SK-N-SH (cell line): ENCODE measurements at regions not wholly inside any gene's neighbourhood (a gene's known extent, or its start where the extent isn't known, plus 50 kb on each side); places are given as distances from the start of the nearest gene placed in this dataset.

Source experiments
- CTCF ChIA-PET: fragments of 300-600, 350-600 bp; formaldehyde crosslinking; extraction: SDS; loops from one replicate; lab custom pipeline; 2021; lab: Yijun Ruan, JAX
- POLR2A ChIA-PET: fragments of 350-600 bp; sonication (Branson Sonifier 250); formaldehyde crosslinking; extraction: SDS; loops from one replicate; lab custom pipeline; 2020; ENCODE audit warnings: antibody characterized with exemption, inconsistent platforms; lab: Yijun Ruan, JAX
- DNase-seq: peaks from one replicate; pipeline ENCODE4 v3.0.0; 2012
- H2AFZ ChIP-seq: fragments of 200-600 bp; sonication (generic); 2 replicates; pipeline ENCODE4 v1.8.1; 2016; ENCODE audit warnings: antibody characterized with exemption, mild to moderate bottlenecking, low read depth
- H3F3A ChIP-seq: fragments of 200-600 bp; sonication (generic); replicated peaks from 2 replicates; pipeline ENCODE3; 2016; ENCODE audit warnings: antibody characterized with exemption, mild to moderate bottlenecking; ENCODE audit not compliant: insufficient read depth
- H3K27ac ChIP-seq, 2 experiments: fragments of 200-500 bp in 1 of 2; fragments of 200-600 bp in 1 of 2; sonication (Bioruptor generic) in 1 of 2; sonication (generic), shearing (Covaris generic) in 1 of 2; 2 replicates each; pipeline versions ENCODE4 v1.5.1 to v1.6.1; 2014 to 2016; ENCODE audit warnings: low read depth in 2 of 2, inconsistent platforms in 1 of 2, low read length in 1 of 2, mild to moderate bottlenecking in 1 of 2, mixed read lengths in 1 of 2
- H3K27me3 ChIP-seq: fragments of 200-600 bp; sonication (generic), shearing (Covaris generic); 2 replicates; pipeline ENCODE4 v1.6.1; 2016; ENCODE audit warnings: mixed run types; ENCODE audit not compliant: insufficient read depth
- H3K36me3 ChIP-seq, 2 experiments: fragments of 200-500 bp in 1 of 2; fragments of 200-600 bp in 1 of 2; sonication (Bioruptor generic) in 1 of 2; sonication (generic) in 1 of 2; replicated peaks in 1 of 2; 2 replicates each; pipeline versions ENCODE3 to v1.5.1; 2014 to 2016; ENCODE audit warnings: low read length in 1 of 2, mild to moderate bottlenecking in 1 of 2; ENCODE audit not compliant: insufficient read depth in 2 of 2, control insufficient read depth in 1 of 2
- H3K4me1 ChIP-seq, 2 experiments: fragments of 200-500 bp in 1 of 2; fragments of 200-600 bp in 1 of 2; sonication (Bioruptor generic) in 1 of 2; sonication (generic), shearing (Covaris generic) in 1 of 2; 2 replicates each; pipeline versions ENCODE4 v1.5.1 to v1.6.1; 2014 to 2016; ENCODE audit warnings: low read depth in 1 of 2, low read length in 1 of 2, mixed run types in 1 of 2; ENCODE audit not compliant: insufficient read depth in 2 of 2, control insufficient read depth in 1 of 2
- H3K4me2 ChIP-seq: fragments of 200-600 bp; sonication (generic), shearing (Covaris generic); 2 replicates; pipeline ENCODE4 v1.6.1; 2017; ENCODE audit warnings: mixed run types
- H3K4me3 ChIP-seq, 2 experiments: fragments of 200-500 bp in 1 of 2; fragments of 200-600 bp in 1 of 2; sonication (Bioruptor generic) in 1 of 2; sonication (generic), shearing (Covaris generic) in 1 of 2; 2 replicates each; pipeline versions ENCODE4 v1.5.1 to v1.8.1; 2014 to 2016; ENCODE audit warnings: low read depth in 2 of 2, inconsistent platforms in 1 of 2, low read length in 1 of 2, mild to moderate bottlenecking in 1 of 2, mixed read lengths in 1 of 2, moderate library complexity in 1 of 2
- H3K79me2 ChIP-seq: fragments of 200-600 bp; sonication (generic); 2 replicates; pipeline ENCODE4 v1.8.1; 2017; ENCODE audit warnings: mild to moderate bottlenecking; ENCODE audit not compliant: insufficient read depth
- H3K9ac ChIP-seq: fragments of 200-600 bp; sonication (generic); 2 replicates; pipeline ENCODE4 v1.6.1; 2017; ENCODE audit warnings: mixed run types
- H3K9me2 ChIP-seq: fragments of 200-600 bp; sonication (generic); 2 replicates; pipeline ENCODE4 v1.6.1; 2017; ENCODE audit warnings: mixed run types
- H3K9me3 ChIP-seq: fragments of 200-600 bp; sonication (generic); 2 replicates; pipeline ENCODE4 v1.6.1; 2017; ENCODE audit warnings: mixed run types, mild to moderate bottlenecking, moderate library complexity
- H4K20me1 ChIP-seq: fragments of 200-600 bp; sonication (generic); 2 replicates; pipeline ENCODE4 v1.6.1; 2017; ENCODE audit warnings: mild to moderate bottlenecking, mixed run types; ENCODE audit not compliant: insufficient read depth
- EP300 ChIP-seq, 2 experiments: IDR thresholded peaks; 2 replicates each; pipeline versions ENCODE4 v1.4.0 to v1.6.1; 2012; ENCODE audit warnings: borderline replicate concordance in 1 of 2, low read depth in 1 of 2, low read length in 1 of 2
- FOSL2 ChIP-seq: IDR thresholded peaks from 2 replicates; pipeline ENCODE4 v1.4.0; 2012; ENCODE audit warnings: low read depth, mild to moderate bottlenecking, moderate library complexity, borderline replicate concordance
- GATA2 ChIP-seq: sonication (generic); formaldehyde crosslinking; IDR thresholded peaks from 2 replicates; pipeline ENCODE4 v1.5.0; 2020; ENCODE audit warnings: mild to moderate bottlenecking, missing genetic modification reagents
- MXI1 ChIP-seq: IDR thresholded peaks from 2 replicates; pipeline ENCODE4 v1.6.1; 2012; ENCODE audit warnings: mild to moderate bottlenecking, low read depth, low read length, improper control_type of control experiment
- NFIC ChIP-seq: IDR thresholded peaks from 2 replicates; pipeline ENCODE4 v1.4.0; 2012; ENCODE audit warnings: borderline replicate concordance
- NRF1 ChIP-seq: IDR thresholded peaks from 2 replicates; pipeline ENCODE4 v1.6.1; 2012; ENCODE audit warnings: low read depth, mild to moderate bottlenecking, low read length
- RCOR1 ChIP-seq: fragments of 150-350 bp; IDR thresholded peaks from 2 replicates; pipeline ENCODE4 v1.6.1; 2017; ENCODE audit warnings: antibody characterized with exemption, low read length
- SMC3 ChIP-seq: IDR thresholded peaks from 2 replicates; pipeline ENCODE4 v1.6.1; 2012; ENCODE audit warnings: low read depth, low read length, improper control_type of control experiment
- USF2 ChIP-seq: fragments of 150-350 bp; IDR thresholded peaks from 2 replicates; pipeline ENCODE4 v1.6.1; 2017; ENCODE audit warnings: antibody characterized with exemption, low read length, low read depth, borderline replicate concordance
- WGBS: methylation state at CpG from one replicate; pipeline ENCODE4 v1.1.6; 2017; ENCODE audit warnings: low lambda C conversion rate; 5-methylcytosine and 5-hydroxymethylcytosine counted together
- TF ChIP-seq, protein P1 (sequence below): fragments of 200-600 bp; sonication (generic); IDR thresholded peaks from 2 replicates; pipeline ENCODE4 v1.6.1; 2017; ENCODE audit warnings: antibody characterized with exemption, mild to moderate bottlenecking, moderate library complexity
- TF ChIP-seq, protein P2 (sequence below): IDR thresholded peaks from 2 replicates; pipeline ENCODE4 v1.4.0; 2012; ENCODE audit warnings: low read depth, borderline replicate concordance

DNA sequence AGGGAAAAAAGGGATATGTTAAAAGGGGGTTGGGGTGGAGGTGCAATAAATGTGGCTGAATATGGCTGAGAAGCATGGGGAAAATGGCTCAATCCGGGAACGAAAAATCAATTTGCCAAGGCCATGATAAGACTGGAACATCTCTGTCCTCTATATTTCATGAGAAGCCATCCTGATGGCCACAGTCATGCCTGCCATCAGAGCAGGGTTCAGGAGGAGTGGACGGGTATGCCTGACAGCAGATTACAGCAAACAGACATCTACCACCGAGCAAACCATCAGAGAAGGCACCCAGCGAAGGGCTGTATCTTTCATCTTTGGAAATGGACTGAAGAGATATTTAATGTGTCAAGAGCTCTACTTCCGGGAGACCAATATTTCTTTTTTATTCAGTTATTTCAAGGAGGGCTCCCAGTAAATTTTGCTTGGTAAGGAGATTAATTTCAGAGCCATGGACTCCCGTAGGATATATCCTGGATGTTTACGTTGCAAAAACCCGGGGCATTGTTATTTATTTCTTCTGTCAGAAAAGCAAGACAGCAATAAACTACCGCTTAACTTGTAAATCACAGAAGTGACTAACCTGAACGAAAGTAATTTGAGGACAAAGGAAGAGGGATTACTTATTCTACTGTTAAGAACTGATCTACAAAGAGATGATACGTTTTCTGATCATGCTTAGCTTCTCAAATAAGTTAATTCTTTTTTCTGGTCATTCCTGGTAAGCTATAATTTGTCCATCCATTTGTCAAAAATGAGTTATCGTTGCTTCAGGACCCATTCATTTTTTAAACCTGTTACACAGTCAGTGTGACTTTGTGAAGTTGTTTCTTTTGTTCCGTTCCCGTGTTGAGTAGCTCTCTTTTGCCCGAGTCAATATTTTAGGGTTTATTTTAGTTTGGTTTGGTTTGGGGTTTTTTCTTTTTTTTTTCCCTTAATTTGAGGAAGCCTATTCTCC lies 80.6 kb upstream of the CHD2 start:
- peak overlapping the region; percentile 95 for H2AFZ ChIP-seq
- H3K4me1 ChIP-seq, result peaks cover 21 to 40% of the 10 kb centered on the region in 2 experiments
- H3F3A ChIP-seq, result peaks cover 23% of the 10 kb centered on the region
- ChIA-PET CTCF (interaction anchor here (0.6 to 5.0 kb wide), 7 partner anchors 9 to 98 kb away, joined by 3 to 41 read pairs (median 4); no protein-coding TSS in a partner anchor), POLR2A (interaction anchor here (0.9 to 3.1 kb wide), 6 partner anchors 10 to 88 kb away, joined by 3 to 27 read pairs (median 10); partner anchors contain the start of gene CHD2)
- no peaks in the 10 kb centered on the region for H3K9me3 ChIP-seq
- no peaks in the 10 kb centered on the region for H3K9me2 ChIP-seq
- H3K4me3 ChIP-seq, result peak overlapping the region; percentile 33 to 58; a peak in 3 of 4 replicates
- H4K20me1 ChIP-seq, result no peaks in the 10 kb centered on the region
- H3K27ac ChIP-seq, result peak overlapping the region; percentile 78 to 98
- no peak for TF ChIP-seq SMC3
- TF ChIP-seq, protein P1, sequence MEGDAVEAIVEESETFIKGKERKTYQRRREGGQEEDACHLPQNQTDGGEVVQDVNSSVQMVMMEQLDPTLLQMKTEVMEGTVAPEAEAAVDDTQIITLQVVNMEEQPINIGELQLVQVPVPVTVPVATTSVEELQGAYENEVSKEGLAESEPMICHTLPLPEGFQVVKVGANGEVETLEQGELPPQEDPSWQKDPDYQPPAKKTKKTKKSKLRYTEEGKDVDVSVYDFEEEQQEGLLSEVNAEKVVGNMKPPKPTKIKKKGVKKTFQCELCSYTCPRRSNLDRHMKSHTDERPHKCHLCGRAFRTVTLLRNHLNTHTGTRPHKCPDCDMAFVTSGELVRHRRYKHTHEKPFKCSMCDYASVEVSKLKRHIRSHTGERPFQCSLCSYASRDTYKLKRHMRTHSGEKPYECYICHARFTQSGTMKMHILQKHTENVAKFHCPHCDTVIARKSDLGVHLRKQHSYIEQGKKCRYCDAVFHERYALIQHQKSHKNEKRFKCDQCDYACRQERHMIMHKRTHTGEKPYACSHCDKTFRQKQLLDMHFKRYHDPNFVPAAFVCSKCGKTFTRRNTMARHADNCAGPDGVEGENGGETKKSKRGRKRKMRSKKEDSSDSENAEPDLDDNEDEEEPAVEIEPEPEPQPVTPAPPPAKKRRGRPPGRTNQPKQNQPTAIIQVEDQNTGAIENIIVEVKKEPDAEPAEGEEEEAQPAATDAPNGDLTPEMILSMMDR, result no peak
- TF ChIP-seq MXI1, result no peak
- TF ChIP-seq EP300 (IDR thresholded peaks at IDR 0.05; ENCODE audit: borderline replicate concordance in 1 of 2, low read depth in 1 of 2, low read length in 1 of 2), result no peak
- TF ChIP-seq NFIC, result no peak
- 25% methylated on average over 15 of the region's 16 CpGs for WGBS
- DNase-seq, result peak; percentile 63
- H3K36me3 ChIP-seq, result no peaks in the 10 kb centered on the region
- no peaks in the 10 kb centered on the region for H3K27me3 ChIP-seq
- H3K4me2 ChIP-seq, result peak overlapping the region; percentile 77
- no peaks in the 10 kb centered on the region for H3K79me2 ChIP-seq
- peak overlapping the region; percentile 79 for H3K9ac ChIP-seq

DNA sequence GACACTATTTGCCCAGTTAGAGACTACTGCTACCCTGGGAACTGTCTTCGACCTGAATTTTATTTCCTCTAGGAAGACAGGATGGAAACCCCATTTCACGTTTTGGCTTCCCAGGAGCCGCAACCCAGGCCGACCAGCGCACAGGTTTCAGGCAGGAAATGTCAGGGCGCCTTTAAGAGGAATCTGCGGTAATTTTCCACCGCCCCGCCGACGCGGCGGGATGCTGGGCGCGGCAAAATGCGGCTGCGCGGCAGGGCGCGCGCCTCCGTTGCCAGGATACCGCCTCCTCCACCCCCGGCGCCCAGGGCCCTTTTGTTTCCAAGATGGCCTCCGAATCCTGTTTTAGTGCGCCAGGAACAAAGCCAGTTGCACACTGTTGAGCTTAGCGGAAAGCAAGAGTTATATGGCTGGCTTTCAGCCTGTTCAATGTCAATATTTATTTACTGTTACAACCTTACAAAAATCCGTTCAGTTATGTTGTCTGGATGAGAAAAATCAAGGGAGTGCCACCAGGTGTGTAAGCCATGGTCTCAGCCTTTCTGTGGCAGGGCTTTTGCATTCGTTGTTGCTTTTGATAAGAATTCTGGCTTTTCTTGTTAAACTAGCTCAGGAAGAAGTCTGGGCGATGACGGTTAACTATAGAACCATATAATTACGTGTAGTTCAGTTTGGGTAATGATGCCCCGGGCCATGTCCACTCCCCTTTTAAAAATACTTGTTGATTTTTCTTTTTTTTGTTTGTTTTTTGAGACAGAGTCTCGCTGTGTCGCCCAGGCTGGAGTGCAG lies 79.7 kb upstream of the CHD2 start:
- no peaks in the 10 kb centered on the region for H3K36me3 ChIP-seq
- H4K20me1 ChIP-seq, result no peaks in the 10 kb centered on the region
- H3F3A ChIP-seq, result peaks cover 23% of the 10 kb centered on the region
- no peaks in the 10 kb centered on the region for H3K9me3 ChIP-seq
- H3K79me2 ChIP-seq, result no peaks in the 10 kb centered on the region
- POLR2A ChIA-PET, result interaction anchor here (0.9 to 3.1 kb wide), 6 partner anchors 9 to 80 kb away, joined by 5 to 27 read pairs (median 10); partner anchors contain the start of gene CHD2
- H3K9me2 ChIP-seq, result no peaks in the 10 kb centered on the region
- peak overlapping the region; percentile 78 to 98 for H3K27ac ChIP-seq
- CTCF ChIA-PET, result interaction anchor here (0.8 to 5.0 kb wide), 6 partner anchors 10 to 98 kb away, joined by 3 to 41 read pairs (median 6); no protein-coding TSS in a partner anchor
- 14% methylated on average over 23 of the region's 36 CpGs for WGBS
- peak; percentile 96 for DNase-seq
- peak overlapping the region; percentile 38 to 58 for H3K4me3 ChIP-seq
- H3K27me3 ChIP-seq, result no peaks in the 10 kb centered on the region
- H3K4me1 ChIP-seq, result peaks cover 21 to 40% of the 10 kb centered on the region in 2 experiments
- peak overlapping the region; percentile 77 for H3K4me2 ChIP-seq
- H2AFZ ChIP-seq, result peak overlapping the region; percentile 96
- peak overlapping the region; percentile 79 for H3K9ac ChIP-seq
- TF ChIP-seq GATA2, result no peak
- peak; percentile 32 to 35; a peak in 2 of 4 replicates for TF ChIP-seq EP300 (IDR thresholded peaks at IDR 0.05; ENCODE audit: borderline replicate concordance in 1 of 2, low read depth in 1 of 2, low read length in 1 of 2)
- TF ChIP-seq, protein P2, sequence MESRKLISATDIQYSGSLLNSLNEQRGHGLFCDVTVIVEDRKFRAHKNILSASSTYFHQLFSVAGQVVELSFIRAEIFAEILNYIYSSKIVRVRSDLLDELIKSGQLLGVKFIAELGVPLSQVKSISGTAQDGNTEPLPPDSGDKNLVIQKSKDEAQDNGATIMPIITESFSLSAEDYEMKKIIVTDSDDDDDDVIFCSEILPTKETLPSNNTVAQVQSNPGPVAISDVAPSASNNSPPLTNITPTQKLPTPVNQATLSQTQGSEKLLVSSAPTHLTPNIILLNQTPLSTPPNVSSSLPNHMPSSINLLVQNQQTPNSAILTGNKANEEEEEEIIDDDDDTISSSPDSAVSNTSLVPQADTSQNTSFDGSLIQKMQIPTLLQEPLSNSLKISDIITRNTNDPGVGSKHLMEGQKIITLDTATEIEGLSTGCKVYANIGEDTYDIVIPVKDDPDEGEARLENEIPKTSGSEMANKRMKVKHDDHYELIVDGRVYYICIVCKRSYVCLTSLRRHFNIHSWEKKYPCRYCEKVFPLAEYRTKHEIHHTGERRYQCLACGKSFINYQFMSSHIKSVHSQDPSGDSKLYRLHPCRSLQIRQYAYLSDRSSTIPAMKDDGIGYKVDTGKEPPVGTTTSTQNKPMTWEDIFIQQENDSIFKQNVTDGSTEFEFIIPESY, result no peak
- TF ChIP-seq, protein P1, result no peak
- no peak for TF ChIP-seq RCOR1
- TF ChIP-seq NRF1, result peak; percentile 83
- TF ChIP-seq SMC3, result no peak
- no peak for TF ChIP-seq FOSL2
- TF ChIP-seq USF2, result no peak
